HepG2 (cell line): ENCODE measurements at regions not wholly inside any gene's neighbourhood (a gene's known extent, or its start where the extent isn't known, plus 50 kb on each side); places are given as distances from the start of the nearest gene placed in this dataset.

Source experiments
- HNRNPUL1 ChIP-seq: fragments of 200-400 bp; formaldehyde crosslinking; IDR thresholded peaks from 2 replicates; pipeline ENCODE4 v1.6.1; 2017; ENCODE audit warnings: low read depth, mild to moderate bottlenecking, low read length, moderate library complexity
- MXD4 ChIP-seq: IDR thresholded peaks from 2 replicates; pipeline ENCODE4 v1.6.1; 2016; ENCODE audit warnings: mild to moderate bottlenecking, missing biosample characterization, missing genetic modification reagents
- POLR2AphosphoS5 ChIP-seq: IDR thresholded peaks from 2 replicates; pipeline ENCODE4 v1.6.1; 2012; ENCODE audit warnings: low read depth, low read length
- RAD51 ChIP-seq: fragments of 450-650 bp; IDR thresholded peaks from 2 replicates; pipeline ENCODE4 v1.6.1; 2016; ENCODE audit warnings: borderline replicate concordance
- RXRB ChIP-seq: IDR thresholded peaks from 2 replicates; pipeline ENCODE4 v1.6.1; 2016; ENCODE audit warnings: borderline replicate concordance, missing genetic modification reagents, missing compliant biosample characterization
- SRSF4 ChIP-seq: fragments of 200-400 bp; formaldehyde crosslinking; IDR thresholded peaks from one replicate; pipeline ENCODE4 v1.6.1; 2018; ENCODE audit warnings: mild to moderate bottlenecking, low read depth, low read length, moderate library complexity; ENCODE audit not compliant: poor library complexity, severe bottlenecking
- TCF12 ChIP-seq, 2 experiments: fragments of 450-650 bp in 1 of 2; sonication (generic) in 1 of 2; formaldehyde crosslinking in 1 of 2; IDR thresholded peaks; 2 replicates each; pipeline versions ENCODE4 v1.6.1 to v1.8.0; 2017 to 2022; ENCODE audit warnings: antibody characterized with exemption in 1 of 2, mild to moderate bottlenecking in 1 of 2, missing genetic modification reagents in 1 of 2, moderate library complexity in 1 of 2
- ZNF572 ChIP-seq: sonication (generic); formaldehyde crosslinking; IDR thresholded peaks from 2 replicates; pipeline ENCODE4 v1.5.1; 2020; ENCODE audit warnings: mild to moderate bottlenecking, missing genetic modification reagents
- ZNF709 ChIP-seq: sonication (generic); formaldehyde crosslinking; IDR thresholded peaks from 2 replicates; pipeline ENCODE4 v1.5.0; 2020; ENCODE audit warnings: mild to moderate bottlenecking, missing genetic modification reagents
- ZNF839 ChIP-seq: sonication (generic); formaldehyde crosslinking; IDR thresholded peaks from 2 replicates; pipeline ENCODE4 v1.4.0; 2020; ENCODE audit warnings: missing genetic modification reagents, mild to moderate bottlenecking, borderline replicate concordance
- ZSCAN9 ChIP-seq: IDR thresholded peaks from 2 replicates; pipeline ENCODE4 v1.6.1; 2016; ENCODE audit warnings: borderline replicate concordance
- TF ChIP-seq, protein P1 (sequence below): sonication (generic); formaldehyde crosslinking; IDR thresholded peaks from 2 replicates; pipeline ENCODE4 v1.4.0; 2020; ENCODE audit warnings: mild to moderate bottlenecking, low read depth, missing genetic modification reagents
- TF ChIP-seq, protein P2 (sequence below): sonication (generic); formaldehyde crosslinking; conservative IDR thresholded peaks from 2 replicates; pipeline ENCODE4 v1.4.0; 2020; ENCODE audit warnings: missing genetic modification reagents
- TF ChIP-seq, protein P3 (sequence below): sonication (generic); formaldehyde crosslinking; IDR thresholded peaks from 2 replicates; pipeline ENCODE4 v1.9.0; 2021; ENCODE audit warnings: missing genetic modification reagents, borderline replicate concordance
- TF ChIP-seq, protein P4 (sequence below): sonication (generic); formaldehyde crosslinking; IDR thresholded peaks from 2 replicates; pipeline ENCODE4 v1.4.0; 2020; ENCODE audit warnings: missing genetic modification reagents
- TF ChIP-seq, protein P5 (sequence below), 2 experiments: fragments of 450-650 bp in 1 of 2; sonication (generic) in 1 of 2; formaldehyde crosslinking; IDR thresholded peaks; 2 replicates each; pipeline versions ENCODE4 v1.5.0 to v1.8.0; 2020 to 2022; ENCODE audit warnings: mild to moderate bottlenecking in 1 of 2, missing genetic modification reagents in 1 of 2

DNA sequence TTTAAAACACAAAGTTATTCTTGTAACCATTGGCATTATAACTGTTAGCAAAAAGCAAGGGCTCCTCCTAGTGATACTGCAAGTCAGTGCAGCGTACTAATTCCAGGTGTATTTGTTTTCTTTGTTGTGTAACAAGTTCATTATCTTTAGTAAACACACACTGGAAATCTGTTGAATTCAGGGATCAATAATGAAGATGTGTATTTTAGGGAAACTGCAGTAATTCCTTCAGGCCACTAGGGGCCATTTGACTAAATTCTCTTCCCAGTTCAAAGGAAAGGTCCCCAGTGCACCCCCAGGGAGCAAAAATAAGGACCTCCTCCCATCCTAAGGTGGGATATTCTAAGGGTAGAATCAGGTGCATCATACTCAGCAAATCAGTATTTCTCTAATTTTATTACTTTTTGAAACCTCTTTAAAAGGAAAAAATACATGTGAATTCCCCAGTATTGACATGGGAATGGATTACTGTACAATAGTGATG, 158.6 kb upstream of the LYZL1 start (continued):
- TF ChIP-seq ZNF709, result no peak
- TF ChIP-seq, protein P1, sequence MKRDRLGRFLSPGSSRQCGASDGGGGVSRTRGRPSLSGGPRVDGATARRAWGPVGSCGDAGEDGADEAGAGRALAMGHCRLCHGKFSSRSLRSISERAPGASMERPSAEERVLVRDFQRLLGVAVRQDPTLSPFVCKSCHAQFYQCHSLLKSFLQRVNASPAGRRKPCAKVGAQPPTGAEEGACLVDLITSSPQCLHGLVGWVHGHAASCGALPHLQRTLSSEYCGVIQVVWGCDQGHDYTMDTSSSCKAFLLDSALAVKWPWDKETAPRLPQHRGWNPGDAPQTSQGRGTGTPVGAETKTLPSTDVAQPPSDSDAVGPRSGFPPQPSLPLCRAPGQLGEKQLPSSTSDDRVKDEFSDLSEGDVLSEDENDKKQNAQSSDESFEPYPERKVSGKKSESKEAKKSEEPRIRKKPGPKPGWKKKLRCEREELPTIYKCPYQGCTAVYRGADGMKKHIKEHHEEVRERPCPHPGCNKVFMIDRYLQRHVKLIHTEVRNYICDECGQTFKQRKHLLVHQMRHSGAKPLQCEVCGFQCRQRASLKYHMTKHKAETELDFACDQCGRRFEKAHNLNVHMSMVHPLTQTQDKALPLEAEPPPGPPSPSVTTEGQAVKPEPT (CRISPR knock-in tag), result no peak
- TF ChIP-seq, protein P2, sequence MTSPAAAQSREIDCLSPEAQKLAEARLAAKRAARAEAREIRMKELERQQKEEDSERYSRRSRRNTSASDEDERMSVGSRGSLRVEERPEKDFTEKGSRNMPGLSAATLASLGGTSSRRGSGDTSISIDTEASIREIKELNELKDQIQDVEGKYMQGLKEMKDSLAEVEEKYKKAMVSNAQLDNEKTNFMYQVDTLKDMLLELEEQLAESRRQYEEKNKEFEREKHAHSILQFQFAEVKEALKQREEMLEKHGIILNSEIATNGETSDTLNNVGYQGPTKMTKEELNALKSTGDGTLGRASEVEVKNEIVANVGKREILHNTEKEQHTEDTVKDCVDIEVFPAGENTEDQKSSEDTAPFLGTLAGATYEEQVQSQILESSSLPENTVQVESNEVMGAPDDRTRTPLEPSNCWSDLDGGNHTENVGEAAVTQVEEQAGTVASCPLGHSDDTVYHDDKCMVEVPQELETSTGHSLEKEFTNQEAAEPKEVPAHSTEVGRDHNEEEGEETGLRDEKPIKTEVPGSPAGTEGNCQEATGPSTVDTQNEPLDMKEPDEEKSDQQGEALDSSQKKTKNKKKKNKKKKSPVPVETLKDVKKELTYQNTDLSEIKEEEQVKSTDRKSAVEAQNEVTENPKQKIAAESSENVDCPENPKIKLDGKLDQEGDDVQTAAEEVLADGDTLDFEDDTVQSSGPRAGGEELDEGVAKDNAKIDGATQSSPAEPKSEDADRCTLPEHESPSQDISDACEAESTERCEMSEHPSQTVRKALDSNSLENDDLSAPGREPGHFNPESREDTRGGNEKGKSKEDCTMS (CRISPR knock-in tag), result no peak
- TF ChIP-seq, protein P3, sequence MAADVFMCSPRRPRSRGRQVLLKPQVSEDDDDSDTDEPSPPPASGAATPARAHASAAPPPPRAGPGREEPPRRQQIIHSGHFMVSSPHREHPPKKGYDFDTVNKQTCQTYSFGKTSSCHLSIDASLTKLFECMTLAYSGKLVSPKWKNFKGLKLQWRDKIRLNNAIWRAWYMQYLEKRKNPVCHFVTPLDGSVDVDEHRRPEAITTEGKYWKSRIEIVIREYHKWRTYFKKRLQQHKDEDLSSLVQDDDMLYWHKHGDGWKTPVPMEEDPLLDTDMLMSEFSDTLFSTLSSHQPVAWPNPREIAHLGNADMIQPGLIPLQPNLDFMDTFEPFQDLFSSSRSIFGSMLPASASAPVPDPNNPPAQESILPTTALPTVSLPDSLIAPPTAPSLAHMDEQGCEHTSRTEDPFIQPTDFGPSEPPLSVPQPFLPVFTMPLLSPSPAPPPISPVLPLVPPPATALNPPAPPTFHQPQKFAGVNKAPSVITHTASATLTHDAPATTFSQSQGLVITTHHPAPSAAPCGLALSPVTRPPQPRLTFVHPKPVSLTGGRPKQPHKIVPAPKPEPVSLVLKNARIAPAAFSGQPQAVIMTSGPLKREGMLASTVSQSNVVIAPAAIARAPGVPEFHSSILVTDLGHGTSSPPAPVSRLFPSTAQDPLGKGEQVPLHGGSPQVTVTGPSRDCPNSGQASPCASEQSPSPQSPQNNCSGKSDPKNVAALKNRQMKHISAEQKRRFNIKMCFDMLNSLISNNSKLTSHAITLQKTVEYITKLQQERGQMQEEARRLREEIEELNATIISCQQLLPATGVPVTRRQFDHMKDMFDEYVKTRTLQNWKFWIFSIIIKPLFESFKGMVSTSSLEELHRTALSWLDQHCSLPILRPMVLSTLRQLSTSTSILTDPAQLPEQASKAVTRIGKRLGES, result no peak; the same call in 1 of the 2 replicates
- TF ChIP-seq ZSCAN9 (CRISPR knock-in tag), result peak; percentile 53
- no peak for TF ChIP-seq SRSF4
- TF ChIP-seq TCF12 (IDR thresholded peaks at IDR 0.05), result no peak
- no peak for TF ChIP-seq TCF12 (CRISPR knock-in tag; IDR thresholded peaks at IDR 0.05)
- no peak for TF ChIP-seq POLR2AphosphoS5
- TF ChIP-seq HNRNPUL1, result no peak
- TF ChIP-seq RXRB (CRISPR knock-in tag), result peak; percentile 71; the same call in 1 of the 2 replicates
- TF ChIP-seq, protein P4, sequence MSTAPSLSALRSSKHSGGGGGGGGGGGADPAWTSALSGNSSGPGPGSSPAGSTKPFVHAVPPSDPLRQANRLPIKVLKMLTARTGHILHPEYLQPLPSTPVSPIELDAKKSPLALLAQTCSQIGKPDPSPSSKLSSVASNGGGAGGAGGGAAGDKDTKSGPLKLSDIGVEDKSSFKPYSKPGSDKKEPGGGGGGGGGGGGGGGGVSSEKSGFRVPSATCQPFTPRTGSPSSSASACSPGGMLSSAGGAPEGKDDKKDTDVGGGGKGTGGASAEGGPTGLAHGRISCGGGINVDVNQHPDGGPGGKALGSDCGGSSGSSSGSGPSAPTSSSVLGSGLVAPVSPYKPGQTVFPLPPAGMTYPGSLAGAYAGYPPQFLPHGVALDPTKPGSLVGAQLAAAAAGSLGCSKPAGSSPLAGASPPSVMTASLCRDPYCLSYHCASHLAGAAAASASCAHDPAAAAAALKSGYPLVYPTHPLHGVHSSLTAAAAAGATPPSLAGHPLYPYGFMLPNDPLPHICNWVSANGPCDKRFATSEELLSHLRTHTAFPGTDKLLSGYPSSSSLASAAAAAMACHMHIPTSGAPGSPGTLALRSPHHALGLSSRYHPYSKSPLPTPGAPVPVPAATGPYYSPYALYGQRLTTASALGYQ (CRISPR knock-in tag), result no peak
- TF ChIP-seq MXD4 (CRISPR knock-in tag), result no peak
- no peak for TF ChIP-seq RAD51
- TF ChIP-seq, protein P5, sequence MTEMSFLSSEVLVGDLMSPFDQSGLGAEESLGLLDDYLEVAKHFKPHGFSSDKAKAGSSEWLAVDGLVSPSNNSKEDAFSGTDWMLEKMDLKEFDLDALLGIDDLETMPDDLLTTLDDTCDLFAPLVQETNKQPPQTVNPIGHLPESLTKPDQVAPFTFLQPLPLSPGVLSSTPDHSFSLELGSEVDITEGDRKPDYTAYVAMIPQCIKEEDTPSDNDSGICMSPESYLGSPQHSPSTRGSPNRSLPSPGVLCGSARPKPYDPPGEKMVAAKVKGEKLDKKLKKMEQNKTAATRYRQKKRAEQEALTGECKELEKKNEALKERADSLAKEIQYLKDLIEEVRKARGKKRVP (CRISPR knock-in tag; IDR thresholded peaks at IDR 0.05), result 0 out of 4 replicates have a peak, but pooled peaks of 1 of the 2 experiments have one; percentile 28
- TF ChIP-seq ZNF839 (CRISPR knock-in tag), result no peak
- TF ChIP-seq ZNF572 (CRISPR knock-in tag), result no peak
